GM19238 (cell line): ENCODE measurements at regions not wholly inside any gene's neighbourhood (a gene's known extent, or its start where the extent isn't known, plus 50 kb on each side); places are given as distances from the start of the nearest gene placed in this dataset.

Experiments
- DNase-seq: peaks from one replicate; pipeline ENCODE4 v3.0.0; 2011; ENCODE audit warnings: low spot score; ENCODE audit not compliant: insufficient read length

DNA sequence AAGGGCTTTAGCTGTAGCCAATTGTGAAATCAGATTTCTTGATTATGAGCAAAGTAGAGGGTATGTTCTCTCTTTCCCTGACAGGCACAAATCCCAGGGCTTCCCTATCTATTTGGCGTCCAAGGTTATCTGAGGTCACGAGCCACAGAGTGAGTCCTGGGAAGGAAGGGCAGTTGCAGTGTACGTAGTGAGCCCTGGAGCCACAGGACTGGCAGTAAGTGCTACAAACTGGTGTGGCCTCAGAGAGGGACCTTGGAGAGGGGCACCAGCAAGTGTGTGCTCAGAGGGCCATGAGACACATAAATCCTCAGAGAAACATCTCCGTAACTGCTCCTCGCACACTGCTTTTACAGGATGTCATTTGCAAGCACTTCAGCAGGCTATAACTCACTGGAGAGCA is 115.5 kb upstream of the SH3BP4 start:
- DNase-seq = no peak

GRCh38 chr2:234835738-234836137 is 116.1 kb upstream of the SH3BP4 start:
- no peak for DNase-seq

GRCh38 chr2:234834228-234834923 is 117.4 kb upstream of the SH3BP4 start:
- DNase-seq = no peak

DNA sequence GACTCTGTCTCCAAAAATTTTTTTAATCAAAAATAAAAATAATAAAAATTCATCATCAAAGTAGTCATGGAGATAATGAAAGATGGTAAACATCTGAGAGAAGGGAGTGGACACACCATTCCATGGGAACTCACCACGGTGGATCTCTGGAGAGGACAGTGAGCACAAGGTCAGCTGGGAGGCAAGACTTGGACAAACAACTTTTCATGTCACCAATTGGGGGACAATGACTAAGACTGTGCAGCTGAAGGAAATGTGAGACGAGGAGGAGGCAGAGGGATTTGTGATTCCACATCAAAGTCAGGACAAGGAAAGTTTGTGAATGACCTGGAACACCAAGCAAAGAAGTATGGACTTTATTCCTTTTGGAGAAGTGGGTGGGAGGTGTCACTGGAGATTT is 121.0 kb upstream of the SH3BP4 start:
- no peak for DNase-seq

DNA sequence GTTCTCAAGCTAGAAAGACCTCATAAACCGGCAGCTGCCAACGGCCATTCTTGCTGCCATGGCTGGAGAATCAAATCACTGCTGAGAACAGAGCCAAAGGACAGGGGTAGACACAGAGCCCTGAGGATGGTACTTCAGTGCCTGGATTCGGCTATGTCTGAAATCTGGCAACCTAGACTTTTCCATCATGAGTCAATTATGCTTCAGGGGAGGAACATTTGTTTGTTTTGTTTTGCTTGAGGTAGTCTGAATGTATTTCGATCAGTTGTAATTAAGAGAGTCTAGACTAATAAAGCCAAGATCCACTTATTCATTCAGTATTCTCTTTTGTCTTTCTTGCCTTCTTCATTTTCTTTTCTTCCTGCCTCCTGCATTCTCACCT is 122.8 kb upstream of the SH3BP4 start:
- DNase-seq = no peak

DNA sequence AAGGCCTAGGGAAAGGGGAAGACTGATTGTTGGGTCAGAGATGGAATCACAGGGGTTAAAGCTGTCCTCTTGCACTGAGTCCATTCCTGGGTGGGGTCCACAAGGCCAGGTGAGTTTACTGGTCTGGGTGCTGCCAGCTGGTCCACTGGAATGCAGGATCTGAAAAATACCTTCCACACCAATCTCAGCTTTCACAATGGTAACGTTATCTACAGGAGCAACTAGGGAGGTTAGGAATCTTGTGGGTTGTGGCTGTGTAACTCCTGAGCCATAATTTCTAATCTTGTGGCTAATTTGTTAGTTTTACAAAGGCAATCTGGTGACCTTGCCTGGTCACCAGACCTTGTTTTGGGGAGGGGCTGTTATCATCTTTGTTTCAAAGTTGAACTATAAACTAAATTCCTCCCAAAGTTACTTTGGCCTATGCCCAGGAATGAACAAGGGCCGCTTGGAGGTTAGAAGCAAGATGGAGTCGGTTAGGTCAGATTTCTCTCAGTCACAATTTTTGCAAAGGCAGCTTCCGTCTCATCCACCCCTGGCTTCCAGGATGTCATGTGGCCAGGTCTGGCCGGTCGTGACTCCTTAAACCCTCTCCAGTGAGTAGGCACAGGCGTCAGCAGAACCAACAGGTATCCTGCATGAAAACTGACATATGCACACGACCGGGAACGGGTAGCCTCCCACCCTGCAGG is 123.3 kb upstream of the SH3BP4 start:
- DNase-seq = no peak

GRCh38 chr2:234827096-234827860 is 124.5 kb upstream of the SH3BP4 start:
- DNase-seq = no peak

DNA sequence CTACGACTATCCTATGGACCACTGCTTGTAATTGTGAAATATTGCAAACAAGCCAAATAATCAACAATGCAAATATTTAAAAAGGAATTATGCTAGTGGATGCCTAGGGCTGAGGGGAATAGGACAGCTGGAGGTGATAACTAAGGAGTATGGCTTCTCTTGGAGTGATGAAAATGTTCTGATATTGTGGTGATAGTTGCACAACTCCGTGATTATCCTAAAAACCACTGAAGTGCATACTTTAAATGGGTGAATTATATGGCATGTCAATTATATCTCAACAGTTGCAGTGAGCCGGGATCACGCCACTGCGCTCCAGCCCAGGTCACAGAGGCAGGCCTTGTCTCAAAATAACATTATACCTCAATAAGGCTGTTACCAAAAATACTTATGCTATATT is 125.1 kb upstream of the SH3BP4 start:
- no peak for DNase-seq

DNA sequence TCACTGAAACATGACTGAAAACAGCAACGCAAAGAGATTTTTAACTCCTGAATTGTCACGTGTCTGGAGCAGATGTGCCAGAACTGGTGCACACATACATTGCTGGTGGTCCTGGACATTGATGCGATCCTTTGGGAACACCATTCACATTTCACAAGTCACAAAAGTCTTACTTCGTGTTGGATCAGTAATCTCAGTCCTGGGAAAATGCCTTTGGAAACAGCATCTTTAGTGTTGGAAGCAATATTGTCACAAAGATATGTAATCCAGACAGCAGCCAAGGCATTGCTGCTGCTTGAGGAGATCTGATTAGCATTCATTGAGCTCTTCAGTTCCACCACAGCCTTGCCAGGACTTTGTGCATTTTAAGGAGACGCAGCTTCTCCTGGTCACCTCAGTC is 126.2 kb upstream of the SH3BP4 start:
- no peak for DNase-seq

DNA sequence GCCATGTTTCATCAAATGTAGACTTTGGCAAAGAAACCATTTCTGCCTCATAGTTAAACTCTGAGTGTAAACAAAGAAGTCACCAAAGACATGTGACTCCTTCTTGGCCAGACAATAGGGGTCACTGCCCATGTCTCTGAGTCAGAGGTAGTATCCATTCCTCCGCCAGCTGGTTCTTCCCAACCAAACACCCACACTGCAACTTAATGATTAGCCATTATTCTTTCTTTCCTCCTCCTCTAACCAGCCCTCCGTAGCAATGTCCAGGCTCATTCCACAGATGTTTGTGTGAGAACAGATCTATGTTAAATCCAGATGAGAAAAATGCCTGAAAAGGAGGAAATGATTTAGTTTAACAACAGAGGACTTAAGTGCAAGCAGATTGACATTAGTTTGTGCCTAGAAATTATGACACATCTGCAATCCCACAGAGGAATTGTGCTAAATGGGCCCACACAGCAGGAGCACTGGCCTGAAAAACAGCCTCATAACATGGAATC is 127.9 kb upstream of the SH3BP4 start:
- DNase-seq = no peak

- DNase-seq = no peak
These were observed 128.5 kb upstream of the SH3BP4 start for GRCh38 chr2:234823196-234823876.

DNA sequence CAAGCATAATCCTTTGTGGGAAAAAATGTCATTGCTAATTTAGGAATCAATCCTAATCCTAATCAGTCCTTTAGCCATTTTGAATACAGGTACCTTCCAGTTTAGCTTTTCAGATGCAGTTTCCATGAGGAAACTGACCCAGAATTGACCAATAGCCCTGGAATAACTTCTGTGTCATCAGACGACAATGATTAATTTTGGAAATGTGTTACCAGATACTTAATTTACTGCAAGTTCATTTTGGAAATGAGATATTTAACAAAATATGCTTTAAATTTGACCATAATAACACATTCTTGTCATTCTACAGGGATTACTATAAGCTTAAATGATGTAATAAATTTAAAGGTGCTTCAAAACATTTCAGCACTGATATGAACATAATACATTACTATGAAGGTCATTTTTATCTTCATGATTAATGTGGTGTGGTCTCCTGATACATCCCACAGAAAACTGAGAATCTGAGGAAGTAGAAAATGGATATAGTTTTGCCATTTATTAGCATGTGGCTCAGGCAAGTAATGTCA is 129.8 kb upstream of the SH3BP4 start:
- DNase-seq = no peak

GRCh38 chr2:234818937-234819336 is 132.9 kb upstream of the SH3BP4 start:
- no peak for DNase-seq

GRCh38 chr2:234816491-234816890 is 135.3 kb upstream of the SH3BP4 start:
- no peak for DNase-seq

- no peak for DNase-seq
These were observed 135.8 kb upstream of the SH3BP4 start for GRCh38 chr2:234816056-234816455.

DNA sequence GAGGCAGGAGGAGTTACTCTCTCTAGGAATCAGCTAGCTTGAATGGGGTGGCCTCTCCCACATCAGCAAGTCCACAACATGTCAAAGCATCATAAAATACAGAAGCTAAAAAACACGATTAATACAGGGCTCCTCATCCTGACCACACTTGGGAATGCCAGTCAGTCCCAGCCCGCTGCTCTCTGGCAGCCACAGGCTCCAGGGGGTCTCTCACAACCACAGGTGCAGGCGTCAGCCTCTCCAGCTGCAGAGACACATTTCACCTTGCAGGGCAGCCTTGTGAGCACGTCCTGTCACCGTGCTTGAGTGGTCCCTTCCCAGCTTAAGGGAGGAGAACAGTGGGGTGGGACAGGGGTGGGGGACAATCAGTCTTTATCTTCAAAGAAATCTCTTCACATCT is 137.4 kb upstream of the SH3BP4 start:
- no peak for DNase-seq

DNA sequence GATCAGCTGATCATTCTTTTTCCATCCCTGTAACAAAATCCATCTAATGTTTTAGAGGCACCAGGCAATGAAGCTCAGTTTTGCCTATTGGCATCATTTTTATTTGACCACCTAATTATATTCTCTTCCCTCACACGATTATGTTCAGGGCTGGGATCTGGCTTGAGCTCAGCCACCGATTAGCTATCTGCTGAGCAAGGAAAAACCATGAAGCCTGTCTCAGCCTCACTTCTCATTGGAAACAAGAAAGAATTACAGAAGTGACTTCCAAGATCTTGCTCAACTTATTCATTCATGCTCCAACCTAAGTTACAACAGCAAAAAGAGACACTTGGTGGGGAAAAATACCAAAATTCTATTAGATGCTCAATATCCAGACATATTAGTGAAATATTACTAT is 139.0 kb upstream of the SH3BP4 start:
- no peak for DNase-seq

GRCh38 chr2:234808907-234809306 is 142.9 kb upstream of the SH3BP4 start:
- DNase-seq = no peak

DNA sequence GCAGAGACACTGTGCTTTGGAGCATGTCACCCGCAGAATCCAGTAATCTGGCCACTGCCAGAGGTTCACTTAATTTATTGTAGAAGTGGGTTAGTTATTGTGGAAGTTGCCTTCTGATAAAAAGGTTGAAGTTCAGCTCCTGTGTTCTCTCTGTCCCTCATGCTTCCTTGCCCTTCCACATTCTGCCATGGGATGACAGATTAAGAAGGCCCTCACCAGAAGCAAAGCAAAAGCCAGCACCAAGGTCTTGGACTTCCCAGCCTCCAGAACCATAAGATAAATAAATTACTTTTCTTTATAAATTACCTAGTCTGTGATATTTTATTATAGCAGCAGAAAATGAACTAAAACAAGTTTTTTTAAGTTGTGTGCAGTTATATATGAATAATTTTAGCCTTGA is 145.0 kb upstream of the SH3BP4 start:
- DNase-seq = no peak

DNA sequence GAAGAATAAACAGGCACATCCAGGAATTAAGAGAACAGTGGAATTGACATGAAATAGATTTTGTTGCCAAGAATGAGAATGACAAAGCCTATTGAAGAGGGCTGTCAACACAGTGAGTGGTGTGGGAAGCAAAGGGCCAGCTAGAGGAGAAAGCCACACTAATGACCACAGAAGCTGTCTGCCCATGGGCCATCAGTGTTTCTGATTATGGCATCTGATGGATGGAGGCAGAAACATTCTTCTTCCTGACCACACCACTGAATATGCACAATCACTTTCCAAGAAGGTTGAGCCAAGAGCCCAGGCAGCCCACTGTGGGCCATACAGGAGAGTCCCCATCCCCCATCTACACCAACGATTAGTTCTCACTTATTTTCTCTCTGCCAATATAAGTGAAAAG is 146.0 kb upstream of the SH3BP4 start:
- no peak for DNase-seq

DNA sequence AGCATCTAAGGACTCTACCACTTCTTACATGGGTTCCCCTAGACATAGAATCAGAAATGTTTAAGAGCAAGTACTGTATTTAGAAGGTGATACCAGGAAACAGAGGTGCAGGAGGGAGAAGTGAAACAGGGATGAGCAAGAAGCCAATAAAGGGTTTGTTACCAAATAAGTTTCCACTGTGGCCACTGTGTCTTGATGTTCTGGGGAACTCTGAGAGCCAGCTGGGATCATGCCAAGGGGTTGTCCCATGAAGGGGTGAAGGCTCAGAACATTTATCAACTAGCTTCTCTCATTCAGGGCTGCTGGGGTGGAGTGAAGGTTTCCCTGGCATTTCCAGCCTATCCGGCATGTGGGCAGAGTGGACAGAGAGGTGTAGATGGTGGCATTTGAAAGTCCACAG is 147.1 kb upstream of the SH3BP4 start:
- no peak for DNase-seq

DNA sequence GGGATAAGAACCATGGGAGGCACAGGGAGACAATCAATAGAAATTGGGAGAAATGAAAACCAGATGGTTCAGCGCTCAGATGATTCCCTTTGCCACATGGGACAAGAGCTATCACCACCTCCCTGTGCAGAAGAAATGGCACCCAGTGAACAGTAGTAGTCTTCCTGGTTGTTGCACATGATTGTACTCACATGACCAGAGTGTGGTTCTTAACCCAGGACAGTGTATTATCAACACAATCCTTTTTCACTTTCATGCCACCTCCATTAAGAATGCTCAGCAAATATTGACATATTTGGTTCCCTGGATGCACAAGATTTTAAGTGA is 149.0 kb upstream of the SH3BP4 start:
- no peak for DNase-seq
